Endodermal cell (in vitro differentiated cells): ENCODE measurements at regions not wholly inside any gene's neighbourhood (a gene's known extent, or its start where the extent isn't known, plus 50 kb on each side); places are given as distances from the start of the nearest gene placed in this dataset.
"Not testable (repeated sequence)": the region's sequence is repeated elsewhere in the genome, so short reads cannot be mapped to it uniquely, and the experiment has no call there.

Experiments
- DNase-seq: peaks from one replicate; pipeline ENCODE4 v3.0.0-alpha.2; 2017
- H3K27ac ChIP-seq: 2 replicates; pipeline ENCODE4 v1.5.1; 2013; ENCODE audit warnings: mild to moderate bottlenecking, low read depth, low read length, moderate library complexity
- H3K27me3 ChIP-seq: 2 replicates; pipeline ENCODE4 v1.6.1; 2013; ENCODE audit warnings: mild to moderate bottlenecking, low read length, moderate library complexity; ENCODE audit not compliant: insufficient read depth, control insufficient read depth, poor library complexity, severe bottlenecking
- H3K36me3 ChIP-seq: 2 replicates; pipeline ENCODE4 v1.7.0; 2013; ENCODE audit warnings: mild to moderate bottlenecking, low read length, moderate library complexity; ENCODE audit not compliant: control insufficient read depth, insufficient read depth
- H3K4me1 ChIP-seq: one replicate; pipeline ENCODE4 v1.7.0; 2013; ENCODE audit warnings: low read length; ENCODE audit not compliant: control insufficient read depth, insufficient read depth
- H3K4me3 ChIP-seq: 2 replicates; pipeline ENCODE4 v1.5.1; 2013; ENCODE audit warnings: mild to moderate bottlenecking, low read length, moderate library complexity
- H3K9ac ChIP-seq: 2 replicates; pipeline ENCODE4 v1.6.1; 2013; ENCODE audit warnings: mild to moderate bottlenecking, low read length, moderate library complexity; ENCODE audit not compliant: poor library complexity, severe bottlenecking; ENCODE audit errors: extremely low read depth
- H3K9me3 ChIP-seq: 2 replicates; pipeline ENCODE4 v1.6.1; 2013; ENCODE audit warnings: mild to moderate bottlenecking, low read length, moderate library complexity; ENCODE audit not compliant: control insufficient read depth
- H3K27ac Mint-ChIP-seq: 2 replicates; pipeline ENCODE4 v1.8.0; 2020; ENCODE audit warnings: mixed read lengths
- H3K27me3 Mint-ChIP-seq: 2 replicates; pipeline ENCODE4 v1.8.0; 2021; ENCODE audit warnings: mild to moderate bottlenecking, mixed read lengths; ENCODE audit not compliant: insufficient read depth
- H3K36me3 Mint-ChIP-seq: 2 replicates; pipeline ENCODE4 v1.8.0; 2020; ENCODE audit warnings: low read depth, mixed read lengths
- H3K4me1 Mint-ChIP-seq: 2 replicates; pipeline ENCODE4 v1.8.0; 2020; ENCODE audit warnings: mixed read lengths
- H3K4me3 Mint-ChIP-seq: 2 replicates; pipeline ENCODE4 v1.8.0; 2020; ENCODE audit warnings: mild to moderate bottlenecking, moderate library complexity, mixed read lengths
- H3K9me3 Mint-ChIP-seq: 2 replicates; pipeline ENCODE4 v1.8.0; 2020; ENCODE audit warnings: mild to moderate bottlenecking, mixed read lengths
- CTCF ChIP-seq: fragments of 200-600 bp; sonication (generic); conservative IDR thresholded peaks from 2 replicates; pipeline ENCODE4 v1.5.0; 2021; ENCODE audit warnings: antibody characterized with exemption, mild to moderate bottlenecking
- WGBS, 2 experiments: methylation state at CpG; one replicate each; pipeline versions ENCODE4 v1.1.5 to v1.1.7; 2013; ENCODE audit warnings: missing lambda C conversion rate in 2 of 2, mixed read lengths in 1 of 2; ENCODE audit not compliant: insufficient coverage in 1 of 2, insufficient read length in 1 of 2; 5-methylcytosine and 5-hydroxymethylcytosine counted together

GRCh38 chr4:110400086-110400485, 75.9 kb upstream of the ENPEP start:
- H3K9me3 ChIP-seq = peaks cover 6% of the 10 kb centered on the region
- Mint-ChIP-seq H3K27ac (no peak overlapping the region), H3K36me3 (no peaks in the 10 kb centered on the region), H3K4me1 (no peaks in the 10 kb centered on the region), H3K27me3 (no peaks in the 10 kb centered on the region), H3K4me3 (no peak overlapping the region), H3K9me3 (peaks cover 7% of the 10 kb centered on the region)
- H3K27ac ChIP-seq = no peak overlapping the region
- WGBS, 2 experiments = 87 to 88% methylated on average over 7 of the region's 7 CpGs
- H3K36me3 ChIP-seq = no peaks in the 10 kb centered on the region
- H3K27me3 ChIP-seq = no peaks in the 10 kb centered on the region
- H3K4me3 ChIP-seq = no peak overlapping the region
- H3K9ac ChIP-seq = no peak overlapping the region
- DNase-seq = no peak
- no peak for TF ChIP-seq CTCF
- no peaks in the 10 kb centered on the region for H3K4me1 ChIP-seq

GRCh38 chr4:110399046-110399445, 76.9 kb upstream of the ENPEP start:
- not testable (repeated sequence) for H3K4me1 Mint-ChIP-seq, H3K36me3 Mint-ChIP-seq, H3K27me3 ChIP-seq, H3K36me3 ChIP-seq, H3K9me3 ChIP-seq, H3K27ac Mint-ChIP-seq, H3K4me1 ChIP-seq, DNase-seq, H3K4me3 Mint-ChIP-seq, H3K27me3 Mint-ChIP-seq, H3K27ac ChIP-seq, H3K9ac ChIP-seq, H3K9me3 Mint-ChIP-seq, H3K4me3 ChIP-seq
- 94 to 98% methylated on average over 4 to 10 of the region's 10 CpGs for WGBS, 2 experiments

DNA sequence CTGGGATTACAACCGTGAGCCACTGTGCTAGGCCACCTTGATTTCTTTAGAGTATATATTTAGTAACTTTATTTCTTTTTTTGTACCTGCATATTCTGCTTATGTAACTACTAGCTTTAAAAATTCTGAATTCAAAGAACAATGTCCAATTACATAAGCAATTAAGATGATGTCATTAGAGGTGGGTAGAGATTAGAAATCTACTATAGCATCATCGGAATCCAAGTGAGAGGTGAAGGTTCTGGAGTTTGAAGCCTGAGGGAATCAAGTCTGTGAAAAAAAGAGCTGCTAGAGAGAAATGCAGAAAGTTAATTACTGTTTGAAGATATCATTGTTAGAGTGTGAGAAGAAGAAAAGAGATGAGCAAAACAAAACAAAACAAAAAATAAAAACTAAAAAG, 79.0 kb upstream of the ENPEP start:
- 90% methylated on average over 2 of the region's 2 CpGs; no CpG with 5 or more reads in 1 of the 2 experiments for WGBS, 2 experiments
- H3K4me1 Mint-ChIP-seq = no peaks in the 10 kb centered on the region
- H3K27me3 ChIP-seq = no peaks in the 10 kb centered on the region
- H3K4me3 Mint-ChIP-seq = no peak overlapping the region
- H3K4me3 ChIP-seq = no peak overlapping the region
- no peaks in the 10 kb centered on the region for H3K9me3 ChIP-seq
- H3K27me3 Mint-ChIP-seq = no peaks in the 10 kb centered on the region
- no peaks in the 10 kb centered on the region for H3K9me3 Mint-ChIP-seq
- H3K36me3 Mint-ChIP-seq = no peaks in the 10 kb centered on the region
- H3K27ac ChIP-seq = no peak overlapping the region
- no peaks in the 10 kb centered on the region for H3K36me3 ChIP-seq
- H3K4me1 ChIP-seq = peaks cover 5% of the 10 kb centered on the region
- no peak for DNase-seq
- no peak overlapping the region for H3K9ac ChIP-seq
- no peak overlapping the region for H3K27ac Mint-ChIP-seq
- TF ChIP-seq CTCF = no peak

- Mint-ChIP-seq H3K27ac (no peak overlapping the region), H3K4me3 (no peak overlapping the region), H3K4me1 (no peaks in the 10 kb centered on the region), H3K27me3 (peaks cover 2% of the 10 kb centered on the region), H3K9me3 (no peaks in the 10 kb centered on the region), H3K36me3 (no peaks in the 10 kb centered on the region)
- H3K27me3 ChIP-seq = no peaks in the 10 kb centered on the region
- 94% methylated on average over 1 of the region's 1 CpG; no CpG with 5 or more reads in 1 of the 2 experiments for WGBS, 2 experiments
- H3K36me3 ChIP-seq = no peaks in the 10 kb centered on the region
- no peak for DNase-seq
- peaks cover 5% of the 10 kb centered on the region for H3K4me1 ChIP-seq
- no peak overlapping the region for H3K9ac ChIP-seq
- H3K27ac ChIP-seq = no peak overlapping the region
- peaks cover 5% of the 10 kb centered on the region for H3K9me3 ChIP-seq
- H3K4me3 ChIP-seq = no peak overlapping the region
- no peak for TF ChIP-seq CTCF
These were observed 80.5 kb upstream of the ENPEP start for GRCh38 chr4:110395421-110395820.
